ENCODE measurements at regions not wholly inside any gene's neighbourhood (a gene's known extent, or its start where the extent isn't known, plus 50 kb on each side); places are given as distances from the start of the nearest gene placed in this dataset.

GRCh38 chr13:85031771-85032170 lies 767.4 kb downstream of the SLITRK6 start:
- no peak for DNase-seq

GRCh38 chr13:85028035-85028434 lies 771.2 kb downstream of the SLITRK6 start:
- no peak for DNase-seq

GRCh38 chr13:85019121-85019520 lies 780.1 kb downstream of the SLITRK6 start:
- DNase-seq = no peak

GRCh38 chr13:85013006-85013405 lies 786.2 kb downstream of the SLITRK6 start:
- no peak for DNase-seq

GRCh38 chr13:85009447-85009846 lies 789.8 kb downstream of the SLITRK6 start:
- DNase-seq = no peak

GRCh38 chr13:84999252-84999651 lies 800.0 kb downstream of the SLITRK6 start:
- DNase-seq = no peak

- no peak for DNase-seq
These were observed 800.5 kb downstream of the SLITRK6 start for GRCh38 chr13:84998681-84999080.

GRCh38 chr13:84997858-84998257 lies 801.4 kb downstream of the SLITRK6 start:
- no peak for DNase-seq

- no peak for DNase-seq
These were observed 804.6 kb downstream of the SLITRK6 start for GRCh38 chr13:84994582-84994981.

- no peak for DNase-seq
These were observed 813.4 kb downstream of the SLITRK6 start for GRCh38 chr13:84985860-84986259.

- no peak for DNase-seq
These were observed 815.9 kb downstream of the SLITRK6 start for GRCh38 chr13:84983321-84983720.

GRCh38 chr13:84980571-84980970 lies 818.6 kb downstream of the SLITRK6 start:
- DNase-seq = no peak

- no peak for DNase-seq
These were observed 820.4 kb downstream of the SLITRK6 start for GRCh38 chr13:84978851-84979250.

- DNase-seq = no peak
These were observed 825.6 kb downstream of the SLITRK6 start for GRCh38 chr13:84973661-84974060.

GRCh38 chr13:84972907-84973306 lies 826.3 kb downstream of the SLITRK6 start:
- DNase-seq = no peak

- DNase-seq = no peak
These were observed 836.4 kb downstream of the SLITRK6 start for GRCh38 chr13:84962849-84963248.

- DNase-seq = no peak
These were observed 837.0 kb downstream of the SLITRK6 start for GRCh38 chr13:84962141-84962750.

GRCh38 chr13:84961023-84961422 lies 838.2 kb downstream of the SLITRK6 start:
- DNase-seq = no peak

- DNase-seq = no peak
These were observed 839.4 kb downstream of the SLITRK6 start for GRCh38 chr13:84959818-84960217.

- DNase-seq = no peak
These were observed 844.6 kb downstream of the SLITRK6 start for GRCh38 chr13:84954636-84955035.

- DNase-seq = no peak
These were observed 848.1 kb downstream of the SLITRK6 start for GRCh38 chr13:84951128-84951527.

GRCh38 chr13:84946192-84946591 lies 853.0 kb downstream of the SLITRK6 start:
- DNase-seq = no peak

GRCh38 chr13:84940798-84941197 lies 858.4 kb downstream of the SLITRK6 start:
- DNase-seq = no peak

- no peak for DNase-seq
These were observed 859.1 kb downstream of the SLITRK6 start for GRCh38 chr13:84940167-84940566.

- DNase-seq = no peak
These were observed 864.3 kb downstream of the SLITRK6 start for GRCh38 chr13:84934911-84935310.

- DNase-seq = no peak
These were observed 865.4 kb downstream of the SLITRK6 start for GRCh38 chr13:84933797-84934196.

All from NCI-H1694 (cell line).